CD4-positive, alpha-beta memory T cell (primary cell): ENCODE measurements at regions not wholly inside any gene's neighbourhood (a gene's known extent, or its start where the extent isn't known, plus 50 kb on each side); places are given as distances from the start of the nearest gene placed in this dataset.

Source experiments
- CTCF ChIA-PET: fragments of 350-600 bp; sonication (Branson Sonifier 250); formaldehyde crosslinking; loops from one replicate; lab custom pipeline; 2021; ENCODE audit warnings: inconsistent platforms; ENCODE audit not compliant: partially characterized antibody; lab: Charles Lee
- POLR2A ChIA-PET: fragments of 350-600 bp; sonication (Branson Sonifier 250); formaldehyde crosslinking; loops from one replicate; lab custom pipeline; 2021; ENCODE audit not compliant: partially characterized antibody; lab: Charles Lee
- DNase-seq, 5 donors: peaks; one replicate each; pipeline versions ENCODE4 v3.0.0 to v3.0.0-alpha.2; 2020 to 2022; ENCODE audit warnings: mixed read lengths in 1 of 5
- H3K27ac ChIP-seq: one replicate; pipeline ENCODE4 v1.7.0; 2013; ENCODE audit warnings: low read depth, low read length
- H3K27me3 ChIP-seq: 2 replicates; pipeline ENCODE4 v1.7.0; 2013; ENCODE audit warnings: mild to moderate bottlenecking, low read length, moderate library complexity; ENCODE audit not compliant: insufficient read depth
- H3K36me3 ChIP-seq: 2 replicates; pipeline ENCODE4 v1.7.0; 2013; ENCODE audit warnings: mild to moderate bottlenecking, low read length, moderate library complexity; ENCODE audit not compliant: insufficient read depth
- H3K4me1 ChIP-seq: 2 replicates; pipeline ENCODE4 v1.7.0; 2013; ENCODE audit warnings: mild to moderate bottlenecking, low read length, moderate library complexity; ENCODE audit not compliant: insufficient read depth
- H3K4me3 ChIP-seq, 2 donors: one replicate each; pipeline ENCODE4 v1.7.0; 2013; ENCODE audit warnings: low read length in 2 of 2, mild to moderate bottlenecking in 1 of 2
- H3K9me3 ChIP-seq, 2 donors: one replicate each; pipeline ENCODE4 v1.7.0; 2013; ENCODE audit warnings: low read length in 2 of 2, control low read depth in 1 of 2; ENCODE audit not compliant: control insufficient read depth in 1 of 2
- H3K27ac Mint-ChIP-seq, 7 donors: one replicate each; pipeline ENCODE4 v1.8.0; 2020 to 2021; ENCODE audit warnings: mixed read lengths in 7 of 7, mild to moderate bottlenecking in 6 of 7, inconsistent platforms in 3 of 7, moderate library complexity in 3 of 7
- H3K27me3 Mint-ChIP-seq, 2 donors: one replicate each; pipeline ENCODE4 v1.8.0; 2020 to 2021; ENCODE audit warnings: mixed read lengths in 2 of 2
- H3K36me3 Mint-ChIP-seq, 2 donors: one replicate each; pipeline ENCODE4 v1.8.0; 2020 to 2021; ENCODE audit warnings: mixed read lengths in 2 of 2, inconsistent platforms in 1 of 2, mild to moderate bottlenecking in 1 of 2
- H3K4me1 Mint-ChIP-seq, 4 donors: one replicate each; pipeline ENCODE4 v1.8.0; 2020 to 2021; ENCODE audit warnings: mixed read lengths in 4 of 4, mild to moderate bottlenecking in 1 of 4
- H3K4me3 Mint-ChIP-seq, 8 donors: one replicate each; pipeline ENCODE4 v1.8.0; 2020 to 2021; ENCODE audit warnings: mixed read lengths in 8 of 8, mild to moderate bottlenecking in 7 of 8, moderate library complexity in 6 of 8, inconsistent platforms in 3 of 8
- H3K9me3 Mint-ChIP-seq, 8 donors: one replicate each; pipeline ENCODE4 v1.8.0; 2020 to 2021; ENCODE audit warnings: mixed read lengths in 8 of 8, mild to moderate bottlenecking in 5 of 8, inconsistent platforms in 3 of 8, moderate library complexity in 1 of 8
- intact Hi-C: fragments of 100-400 bp; cut with micrococcal nuclease; formaldehyde crosslinking; loops from one replicate; pipeline ENCODE4 v1.15.1; 2023

GRCh38 chr14:101409006-101409543 lies 152.2 kb upstream of the DIO3 start:
- no peak overlapping the region for H3K4me3 ChIP-seq
- POLR2A ChIA-PET: no interaction called here
- CTCF ChIA-PET: no interaction called here
- intact Hi-C loops: no loop called here
- no peak overlapping the region for H3K4me3 Mint-ChIP-seq
- no peaks in the 10 kb centered on the region for H3K9me3 ChIP-seq
- peak overlapping the region in 1 of 7 donors; percentile 17 for H3K27ac Mint-ChIP-seq
- DNase-seq: no peak
- H3K9me3 Mint-ChIP-seq: peaks cover 0 to 2% (median 0%) of the 10 kb centered on the region in 8 donors
- no peaks in the 10 kb centered on the region for H3K36me3 Mint-ChIP-seq
- H3K36me3 ChIP-seq: no peaks in the 10 kb centered on the region
- H3K27me3 Mint-ChIP-seq: peaks cover 29 to 44% of the 10 kb centered on the region in 2 donors
- H3K4me1 ChIP-seq: no peaks in the 10 kb centered on the region
- no peaks in the 10 kb centered on the region for H3K4me1 Mint-ChIP-seq
- no peak overlapping the region for H3K27ac ChIP-seq
- no peaks in the 10 kb centered on the region for H3K27me3 ChIP-seq

- Histone ChIP-seq H3K4me1 (no peaks in the 10 kb centered on the region), H3K9me3 (no peaks in the 10 kb centered on the region), H3K4me3 (no peak overlapping the region), H3K27ac (no peak overlapping the region), H3K27me3 (peaks cover 5% of the 10 kb centered on the region), H3K36me3 (no peaks in the 10 kb centered on the region)
- Mint-ChIP-seq H3K4me3 (no peak overlapping the region), H3K9me3 (peaks cover 0 to 2% (median 0%) of the 10 kb centered on the region in 8 donors), H3K27me3 (peaks cover 33 to 47% of the 10 kb centered on the region in 2 donors), H3K27ac (no peak overlapping the region), H3K4me1 (no peaks in the 10 kb centered on the region), H3K36me3 (no peaks in the 10 kb centered on the region)
- intact Hi-C loops: no loop called here
- ChIA-PET CTCF (no interaction called here), POLR2A (no interaction called here)
- DNase-seq: no peak
Measured at GRCh38 chr14:101410126-101410525, 151.2 kb upstream of the DIO3 start.

- ChIA-PET CTCF (no interaction called here), POLR2A (no interaction called here)
- Histone ChIP-seq H3K4me3 (no peak overlapping the region), H3K9me3 (no peaks in the 10 kb centered on the region), H3K36me3 (no peaks in the 10 kb centered on the region), H3K27ac (no peak overlapping the region), H3K27me3 (peaks cover 5% of the 10 kb centered on the region), H3K4me1 (no peaks in the 10 kb centered on the region)
- peaks cover 35 to 51% of the 10 kb centered on the region in 2 donors for H3K27me3 Mint-ChIP-seq
- H3K36me3 Mint-ChIP-seq: no peaks in the 10 kb centered on the region
- no peaks in the 10 kb centered on the region for H3K4me1 Mint-ChIP-seq
- H3K27ac Mint-ChIP-seq: no peak overlapping the region
- intact Hi-C loops: no loop called here
- no peak overlapping the region for H3K4me3 Mint-ChIP-seq
- H3K9me3 Mint-ChIP-seq: peaks cover 0 to 2% (median 0%) of the 10 kb centered on the region in 8 donors
- no peak for DNase-seq
Measured at GRCh38 chr14:101411151-101411550, 150.1 kb upstream of the DIO3 start.

GRCh38 chr14:101411779-101412178 lies 149.5 kb upstream of the DIO3 start:
- no peaks in the 10 kb centered on the region for H3K4me1 Mint-ChIP-seq
- H3K36me3 Mint-ChIP-seq: no peaks in the 10 kb centered on the region
- H3K9me3 Mint-ChIP-seq: peaks cover 0 to 2% (median 0%) of the 10 kb centered on the region in 8 donors
- H3K27ac Mint-ChIP-seq: no peak overlapping the region
- H3K4me3 ChIP-seq: no peak overlapping the region
- no peak for DNase-seq
- no peak overlapping the region for H3K4me3 Mint-ChIP-seq
- intact Hi-C loops: no loop called here
- H3K9me3 ChIP-seq: no peaks in the 10 kb centered on the region
- ChIA-PET CTCF (no interaction called here), POLR2A (no interaction called here)
- H3K4me1 ChIP-seq: no peaks in the 10 kb centered on the region
- H3K27me3 ChIP-seq: peaks cover 5% of the 10 kb centered on the region
- no peaks in the 10 kb centered on the region for H3K36me3 ChIP-seq
- H3K27me3 Mint-ChIP-seq: peaks cover 35 to 55% of the 10 kb centered on the region in 2 donors
- H3K27ac ChIP-seq: no peak overlapping the region

GRCh38 chr14:101412739-101413138 lies 148.6 kb upstream of the DIO3 start:
- no peaks in the 10 kb centered on the region for H3K36me3 Mint-ChIP-seq
- Histone ChIP-seq H3K27me3 (peaks cover 5% of the 10 kb centered on the region), H3K4me1 (no peaks in the 10 kb centered on the region), H3K27ac (no peak overlapping the region), H3K9me3 (no peaks in the 10 kb centered on the region), H3K36me3 (no peaks in the 10 kb centered on the region), H3K4me3 (no peak overlapping the region)
- H3K27me3 Mint-ChIP-seq: peaks cover 36 to 52% of the 10 kb centered on the region in 2 donors
- no peaks in the 10 kb centered on the region for H3K4me1 Mint-ChIP-seq
- ChIA-PET CTCF (interaction anchor here (0.6 to 0.7 kb wide), 2 partner anchors 30 to 216 kb away, joined by 3 read pairs; no protein-coding TSS in a partner anchor), POLR2A (no interaction called here)
- intact Hi-C loops: no loop called here
- H3K4me3 Mint-ChIP-seq: no peak overlapping the region
- no peaks in the 10 kb centered on the region for H3K9me3 Mint-ChIP-seq
- H3K27ac Mint-ChIP-seq: no peak overlapping the region
- no peak for DNase-seq

- no peak overlapping the region for H3K27ac Mint-ChIP-seq
- Histone ChIP-seq H3K27ac (no peak overlapping the region), H3K4me3 (no peak overlapping the region), H3K9me3 (no peaks in the 10 kb centered on the region), H3K4me1 (no peaks in the 10 kb centered on the region), H3K27me3 (peaks cover 5% of the 10 kb centered on the region), H3K36me3 (no peaks in the 10 kb centered on the region)
- H3K36me3 Mint-ChIP-seq: no peaks in the 10 kb centered on the region
- H3K4me1 Mint-ChIP-seq: no peaks in the 10 kb centered on the region
- peaks cover 0 to 2% (median 0%) of the 10 kb centered on the region in 8 donors for H3K9me3 Mint-ChIP-seq
- DNase-seq: no peak
- intact Hi-C loops: no loop called here
- ChIA-PET POLR2A (no interaction called here), CTCF (no interaction called here)
- H3K4me3 Mint-ChIP-seq: no peak overlapping the region
- peaks cover 32 to 35% of the 10 kb centered on the region in 2 donors for H3K27me3 Mint-ChIP-seq
Measured at GRCh38 chr14:101417434-101417833, 143.9 kb upstream of the DIO3 start.

GRCh38 chr14:101418601-101419000 lies 142.7 kb upstream of the DIO3 start:
- ChIA-PET CTCF (no interaction called here), POLR2A (no interaction called here)
- Histone ChIP-seq H3K27ac (no peak overlapping the region), H3K9me3 (no peaks in the 10 kb centered on the region), H3K4me3 (no peak overlapping the region), H3K36me3 (no peaks in the 10 kb centered on the region), H3K27me3 (peaks cover 5% of the 10 kb centered on the region), H3K4me1 (no peaks in the 10 kb centered on the region)
- Mint-ChIP-seq H3K4me3 (no peak overlapping the region), H3K4me1 (no peaks in the 10 kb centered on the region), H3K36me3 (no peaks in the 10 kb centered on the region), H3K9me3 (peaks cover 0 to 2% (median 0%) of the 10 kb centered on the region in 8 donors), H3K27ac (no peak overlapping the region), H3K27me3 (peaks cover 28 to 34% of the 10 kb centered on the region in 2 donors)
- DNase-seq: no peak
- intact Hi-C loops: no loop called here
